ENCODE measurements at regions not wholly inside any gene's neighbourhood (a gene's known extent, or its start where the extent isn't known, plus 50 kb on each side); places are given as distances from the start of the nearest gene placed in this dataset.

DNA sequence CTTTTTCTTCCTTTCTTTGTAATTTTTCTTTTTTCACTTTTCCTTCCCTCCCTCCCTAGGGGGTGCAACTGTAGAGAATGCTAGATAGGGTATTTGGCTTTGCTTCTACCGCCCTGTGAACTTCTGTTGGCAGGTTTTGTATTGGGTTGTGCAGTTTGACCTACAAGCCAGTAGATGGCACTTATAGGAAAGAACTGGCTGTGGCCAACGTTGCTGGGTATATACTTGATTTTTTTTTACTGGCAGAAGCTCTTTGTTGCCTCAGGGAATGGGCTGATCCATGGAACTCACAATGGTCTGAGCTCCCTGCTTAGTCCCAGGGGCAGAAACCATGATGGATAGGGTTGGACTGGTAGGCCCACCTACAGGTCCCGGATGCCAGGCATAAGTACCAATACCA, 1019.5 kb upstream of the LRRTM1 start:
- TF ChIP-seq POLR2A (IDR thresholded peaks at IDR 0.05), result no peak
- TF ChIP-seq, protein P1, sequence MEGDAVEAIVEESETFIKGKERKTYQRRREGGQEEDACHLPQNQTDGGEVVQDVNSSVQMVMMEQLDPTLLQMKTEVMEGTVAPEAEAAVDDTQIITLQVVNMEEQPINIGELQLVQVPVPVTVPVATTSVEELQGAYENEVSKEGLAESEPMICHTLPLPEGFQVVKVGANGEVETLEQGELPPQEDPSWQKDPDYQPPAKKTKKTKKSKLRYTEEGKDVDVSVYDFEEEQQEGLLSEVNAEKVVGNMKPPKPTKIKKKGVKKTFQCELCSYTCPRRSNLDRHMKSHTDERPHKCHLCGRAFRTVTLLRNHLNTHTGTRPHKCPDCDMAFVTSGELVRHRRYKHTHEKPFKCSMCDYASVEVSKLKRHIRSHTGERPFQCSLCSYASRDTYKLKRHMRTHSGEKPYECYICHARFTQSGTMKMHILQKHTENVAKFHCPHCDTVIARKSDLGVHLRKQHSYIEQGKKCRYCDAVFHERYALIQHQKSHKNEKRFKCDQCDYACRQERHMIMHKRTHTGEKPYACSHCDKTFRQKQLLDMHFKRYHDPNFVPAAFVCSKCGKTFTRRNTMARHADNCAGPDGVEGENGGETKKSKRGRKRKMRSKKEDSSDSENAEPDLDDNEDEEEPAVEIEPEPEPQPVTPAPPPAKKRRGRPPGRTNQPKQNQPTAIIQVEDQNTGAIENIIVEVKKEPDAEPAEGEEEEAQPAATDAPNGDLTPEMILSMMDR (IDR thresholded peaks at IDR 0.05), result peak in 2 of 7 experiments; percentile 5 to 13

Measured in body of pancreas (tissue), 4 donors.